ENCODE measurements at regions not wholly inside any gene's neighbourhood (a gene's known extent, or its start where the extent isn't known, plus 50 kb on each side); places are given as distances from the start of the nearest gene placed in this dataset.

- TF ChIP-seq CTCF (IDR thresholded peaks at IDR 0.05) (no peak), POLR2A (IDR thresholded peaks at IDR 0.05) (no peak)
Observed at GRCh38 chr5:153373130-153373498, 117.4 kb upstream of the GRIA1 start.

All from right lobe of liver (tissue), 4 donors.